PC-9 (cell line): ENCODE measurements at regions not wholly inside any gene's neighbourhood (a gene's known extent, or its start where the extent isn't known, plus 50 kb on each side); places are given as distances from the start of the nearest gene placed in this dataset.

Experiments
- BruUV-seq: library from RNA; stranded (reverse); fragments of 400-500 nt; replicated peaks from 2 replicates; lab custom pipeline; 2021; lab: Mats Ljungman, UMichigan
- CTCF ChIA-PET: fragments of 300-600 bp; sonication (Branson Sonifier 250); formaldehyde crosslinking; loops from one replicate; lab custom pipeline; 2022; ENCODE audit warnings: antibody characterized with exemption; lab: Charles Lee
- POLR2A ChIA-PET: fragments of 300-600 bp; sonication (Branson Sonifier 250); formaldehyde crosslinking; loops from one replicate; lab custom pipeline; 2022; ENCODE audit warnings: antibody characterized with exemption; ENCODE audit not compliant: unreplicated experiment; lab: Charles Lee
- DNase-seq, 2 experiments: peaks; one replicate each; pipeline versions ENCODE4 v3.0.0 to v3.0.0-alpha.2; 2015 to 2022; ENCODE audit warnings: mixed read lengths in 1 of 2
- H2AFZ ChIP-seq: fragments of 200-600 bp; sonication (generic); 2 replicates; pipeline ENCODE4 v1.8.1; 2017; ENCODE audit warnings: antibody characterized with exemption
- H3F3A ChIP-seq: fragments of 200-600 bp; sonication (generic); 2 replicates; pipeline ENCODE4 v1.8.1; 2017; ENCODE audit warnings: antibody characterized with exemption, mild to moderate bottlenecking, low read depth; ENCODE audit not compliant: insufficient read depth
- H3K27ac ChIP-seq: fragments of 200-600 bp; sonication (generic); 2 replicates; pipeline ENCODE4 v1.6.1; 2016; ENCODE audit warnings: mixed run types
- H3K27me3 ChIP-seq: fragments of 200-600 bp; sonication (generic); 2 replicates; pipeline ENCODE4 v1.6.1; 2016; ENCODE audit warnings: low read depth, mixed run types; ENCODE audit not compliant: insufficient read depth
- H3K36me3 ChIP-seq: fragments of 200-600 bp; sonication (generic); 2 replicates; pipeline ENCODE4 v1.6.1; 2016; ENCODE audit warnings: low read depth, mixed run types
- H3K4me1 ChIP-seq: fragments of 200-600 bp; sonication (generic); replicated peaks from 2 replicates; pipeline ENCODE4 v1.6.1; 2016; ENCODE audit warnings: mixed run types; ENCODE audit not compliant: insufficient read depth
- H3K4me2 ChIP-seq: fragments of 200-600 bp; sonication (generic); 2 replicates; pipeline ENCODE4 v1.6.1; 2017; ENCODE audit warnings: mixed run types
- H3K4me3 ChIP-seq: fragments of 200-600 bp; sonication (generic); 2 replicates; pipeline ENCODE4 v1.6.1; 2016; ENCODE audit warnings: mixed run types
- H3K79me2 ChIP-seq: fragments of 200-600 bp; sonication (generic); 2 replicates; pipeline ENCODE4 v1.6.1; 2017; ENCODE audit warnings: low read depth, mixed run types
- H3K9me2 ChIP-seq: fragments of 200-600 bp; sonication (generic); 2 replicates; pipeline ENCODE4 v1.8.1; 2017; ENCODE audit warnings: mild to moderate bottlenecking; ENCODE audit not compliant: insufficient read depth
- H3K9me3 ChIP-seq: fragments of 200-600 bp; sonication (generic); 2 replicates; pipeline ENCODE4 v1.8.1; 2016; ENCODE audit warnings: low read depth; ENCODE audit not compliant: insufficient read depth
- H4K20me1 ChIP-seq: fragments of 200-600 bp; sonication (generic); 2 replicates; pipeline ENCODE4 v1.8.1; 2017; ENCODE audit not compliant: insufficient read depth
- EZH2 ChIP-seq: fragments of 200-600 bp; sonication (generic); IDR thresholded peaks from 2 replicates; pipeline ENCODE4 v1.8.0; 2017; ENCODE audit warnings: antibody characterized with exemption, low read depth
- intact Hi-C: fragments of 100-400 bp; cut with micrococcal nuclease; formaldehyde crosslinking; loops from one replicate; pipeline ENCODE4 v1.10.0; 2022; ENCODE audit not compliant: unreplicated experiment
- TF ChIP-seq, protein P1 (sequence below): fragments of 200-600 bp; sonication (generic); conservative IDR thresholded peaks from 2 replicates; pipeline ENCODE4 v1.6.1; 2017; ENCODE audit warnings: mixed run types, antibody characterized with exemption, mild to moderate bottlenecking, moderate library complexity

DNA sequence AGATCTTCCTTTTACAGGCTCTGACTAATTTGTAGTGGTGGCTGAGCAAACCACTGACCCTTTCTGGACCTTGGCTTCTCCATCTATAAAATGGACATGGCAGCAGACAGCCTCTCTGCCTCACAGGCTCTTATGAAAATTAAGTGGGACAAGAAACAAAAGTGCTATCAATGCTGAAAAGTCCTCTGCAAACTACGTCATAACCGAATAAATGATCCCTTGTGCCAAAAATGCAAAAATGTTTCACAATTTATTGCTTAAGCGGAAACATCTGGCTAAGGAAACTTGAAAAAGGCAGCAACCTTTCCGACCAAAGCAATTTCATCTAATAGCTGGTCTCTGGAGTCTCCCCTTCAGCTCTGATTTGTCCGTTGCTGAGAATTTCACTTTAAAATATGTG is 108.5 kb upstream of the PLXNC1 start:
- POLR2A ChIA-PET = no interaction called here
- no peak for DNase-seq
- Histone ChIP-seq H3K9me3 (0 out of 2 replicates have a peak, but pooled peaks cover 8% of the 10 kb centered on the region), H3K4me3 (no peak overlapping the region), H3K79me2 (no peaks in the 10 kb centered on the region), H3K36me3 (no peaks in the 10 kb centered on the region), H3K4me1 (no peaks in the 10 kb centered on the region), H3F3A (no peaks in the 10 kb centered on the region), H3K27ac (no peak overlapping the region), H3K9me2 (no peaks in the 10 kb centered on the region), H2AFZ (no peak overlapping the region), H3K4me2 (no peak overlapping the region), H3K27me3 (no peaks in the 10 kb centered on the region), H4K20me1 (no peaks in the 10 kb centered on the region)
- BruUV-seq = no TSS peak
- CTCF ChIA-PET = no interaction called here
- no peak for TF ChIP-seq EZH2
- TF ChIP-seq, protein P1, sequence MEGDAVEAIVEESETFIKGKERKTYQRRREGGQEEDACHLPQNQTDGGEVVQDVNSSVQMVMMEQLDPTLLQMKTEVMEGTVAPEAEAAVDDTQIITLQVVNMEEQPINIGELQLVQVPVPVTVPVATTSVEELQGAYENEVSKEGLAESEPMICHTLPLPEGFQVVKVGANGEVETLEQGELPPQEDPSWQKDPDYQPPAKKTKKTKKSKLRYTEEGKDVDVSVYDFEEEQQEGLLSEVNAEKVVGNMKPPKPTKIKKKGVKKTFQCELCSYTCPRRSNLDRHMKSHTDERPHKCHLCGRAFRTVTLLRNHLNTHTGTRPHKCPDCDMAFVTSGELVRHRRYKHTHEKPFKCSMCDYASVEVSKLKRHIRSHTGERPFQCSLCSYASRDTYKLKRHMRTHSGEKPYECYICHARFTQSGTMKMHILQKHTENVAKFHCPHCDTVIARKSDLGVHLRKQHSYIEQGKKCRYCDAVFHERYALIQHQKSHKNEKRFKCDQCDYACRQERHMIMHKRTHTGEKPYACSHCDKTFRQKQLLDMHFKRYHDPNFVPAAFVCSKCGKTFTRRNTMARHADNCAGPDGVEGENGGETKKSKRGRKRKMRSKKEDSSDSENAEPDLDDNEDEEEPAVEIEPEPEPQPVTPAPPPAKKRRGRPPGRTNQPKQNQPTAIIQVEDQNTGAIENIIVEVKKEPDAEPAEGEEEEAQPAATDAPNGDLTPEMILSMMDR = no peak
- intact Hi-C loops = no loop called here

DNA sequence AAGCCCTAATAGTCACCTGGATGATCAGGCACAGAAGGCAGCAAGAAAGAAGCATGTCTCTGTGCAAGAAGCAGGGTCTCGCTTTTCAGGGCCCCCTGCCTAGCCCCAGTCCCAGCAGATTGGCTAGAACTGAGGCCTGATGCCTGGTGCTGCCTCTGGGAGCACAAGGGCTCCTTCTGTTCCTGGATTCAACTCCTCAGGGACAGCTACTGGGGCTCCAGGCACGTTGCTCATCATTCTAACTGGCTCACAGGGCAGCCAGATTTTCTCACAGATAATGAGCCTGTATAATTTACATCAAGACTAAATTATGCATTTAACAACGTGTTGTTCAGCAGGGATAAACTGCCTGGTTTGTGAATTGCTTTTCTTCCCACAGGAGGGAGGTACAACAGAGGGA is 106.5 kb upstream of the PLXNC1 start:
- intact Hi-C loops = no loop called here
- no peaks in the 10 kb centered on the region for H3K27me3 ChIP-seq
- H3K36me3 ChIP-seq = no peaks in the 10 kb centered on the region
- DNase-seq = no peak
- BruUV-seq = no TSS peak
- no peaks in the 10 kb centered on the region for H3K79me2 ChIP-seq
- no peaks in the 10 kb centered on the region for H4K20me1 ChIP-seq
- H3F3A ChIP-seq = no peaks in the 10 kb centered on the region
- CTCF ChIA-PET = no interaction called here
- no peak overlapping the region for H2AFZ ChIP-seq
- H3K9me2 ChIP-seq = no peaks in the 10 kb centered on the region
- POLR2A ChIA-PET = no interaction called here
- H3K4me3 ChIP-seq = no peak overlapping the region
- TF ChIP-seq EZH2 = no peak
- TF ChIP-seq, protein P1 = no peak
- H3K4me1 ChIP-seq = no peaks in the 10 kb centered on the region
- H3K9me3 ChIP-seq = 0 out of 2 replicates have a peak, but pooled peaks cover 8% of the 10 kb centered on the region
- no peak overlapping the region for H3K4me2 ChIP-seq
- no peak overlapping the region for H3K27ac ChIP-seq

DNA sequence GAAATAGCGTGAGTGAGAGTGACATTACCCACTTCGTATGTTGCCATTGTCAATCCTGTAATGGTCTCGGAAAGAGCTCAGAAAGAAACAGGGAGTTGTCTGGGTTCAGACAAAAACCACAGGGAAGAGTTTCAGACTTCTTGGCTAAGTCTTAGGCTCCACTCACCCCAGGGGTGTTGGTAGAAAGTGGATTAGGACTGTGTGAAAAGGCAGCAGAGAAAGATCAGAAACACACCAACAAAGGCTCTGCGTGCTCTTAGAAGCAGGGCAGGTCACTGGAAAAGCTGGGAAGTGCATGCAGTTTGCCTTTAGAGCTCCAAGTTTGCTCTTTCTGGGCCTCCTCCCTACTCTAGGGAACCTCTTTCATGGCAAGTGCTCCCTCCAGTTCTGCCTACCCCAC is 106.1 kb upstream of the PLXNC1 start:
- ChIA-PET POLR2A (no interaction called here), CTCF (no interaction called here)
- Histone ChIP-seq H3F3A (no peaks in the 10 kb centered on the region), H3K4me2 (no peak overlapping the region), H3K4me3 (no peak overlapping the region), H3K9me2 (no peaks in the 10 kb centered on the region), H3K27me3 (no peaks in the 10 kb centered on the region), H4K20me1 (no peaks in the 10 kb centered on the region), H3K79me2 (no peaks in the 10 kb centered on the region), H3K4me1 (no peaks in the 10 kb centered on the region), H3K36me3 (no peaks in the 10 kb centered on the region), H3K9me3 (0 out of 2 replicates have a peak, but pooled peaks cover 8% of the 10 kb centered on the region), H2AFZ (no peak overlapping the region), H3K27ac (no peak overlapping the region)
- intact Hi-C loops = no loop called here
- no peak for TF ChIP-seq EZH2
- TF ChIP-seq, protein P1 = no peak
- DNase-seq = no peak
- BruUV-seq = no TSS peak
